H9 (cell line): ENCODE measurements at regions not wholly inside any gene's neighbourhood (a gene's known extent, or its start where the extent isn't known, plus 50 kb on each side); places are given as distances from the start of the nearest gene placed in this dataset.
A peak's percentile ranks its signal among the peaks of the same experiment; 100 is the strongest.

Experiments used
- DNase-seq: peaks from one replicate; pipeline ENCODE4 v3.0.0-alpha.2; 2017
- H2AFZ ChIP-seq: one replicate; pipeline ENCODE4 v1.6.1; 2013; ENCODE audit warnings: mild to moderate bottlenecking, low read length, control low read depth, moderate library complexity
- H2AK5ac ChIP-seq: 2 replicates; pipeline ENCODE4 v1.6.1; 2013; ENCODE audit warnings: low read length, control low read depth, mixed read lengths; ENCODE audit not compliant: insufficient read length
- H2BK120ac ChIP-seq: one replicate; pipeline ENCODE4 v1.6.1; 2013; ENCODE audit warnings: low read depth, mild to moderate bottlenecking, low read length, control low read depth, inconsistent platforms; ENCODE audit not compliant: poor library complexity, severe bottlenecking
- H2BK12ac ChIP-seq: 2 replicates; pipeline ENCODE4 v1.6.1; 2013; ENCODE audit warnings: low read length, control low read depth, mixed read lengths, low read depth; ENCODE audit not compliant: insufficient read length
- H2BK15ac ChIP-seq: 2 replicates; pipeline ENCODE4 v1.6.1; 2013; ENCODE audit warnings: low read depth, low read length, control low read depth
- H2BK20ac ChIP-seq: one replicate; pipeline ENCODE4 v1.6.1; 2013; ENCODE audit warnings: low read depth, mild to moderate bottlenecking, low read length, control low read depth, inconsistent platforms; ENCODE audit not compliant: poor library complexity, severe bottlenecking
- H2BK5ac ChIP-seq: 2 replicates; pipeline ENCODE4 v1.6.1; 2013; ENCODE audit warnings: low read length, control low read depth, mixed read lengths; ENCODE audit not compliant: insufficient read length
- H3K14ac ChIP-seq: 2 replicates; pipeline ENCODE4 v1.6.1; 2013; ENCODE audit warnings: low read length, control low read depth; ENCODE audit not compliant: insufficient read depth
- H3K18ac ChIP-seq: 2 replicates; pipeline ENCODE4 v1.6.1; 2013; ENCODE audit warnings: low read depth, mild to moderate bottlenecking, mixed read lengths, low read length, control low read depth; ENCODE audit not compliant: insufficient read length
- H3K23ac ChIP-seq: 2 replicates; pipeline ENCODE4 v1.6.1; 2013; ENCODE audit warnings: low read length, control low read depth, mixed read lengths, low read depth; ENCODE audit not compliant: insufficient read length
- H3K23me2 ChIP-seq: 2 replicates; pipeline ENCODE4 v1.6.1; 2013; ENCODE audit warnings: low read depth, mild to moderate bottlenecking, mixed read lengths, low read length, control low read depth; ENCODE audit not compliant: insufficient read length, poor library complexity, severe bottlenecking
- H3K27ac ChIP-seq: 2 replicates; pipeline ENCODE4 v1.5.1; 2013; ENCODE audit warnings: low read length, control low read depth, mixed read lengths, low read depth; ENCODE audit not compliant: insufficient read length
- H3K27me3 ChIP-seq: 2 replicates; pipeline ENCODE4 v1.6.1; 2013; ENCODE audit warnings: low read length, control low read depth, inconsistent platforms; ENCODE audit not compliant: insufficient read depth
- H3K4ac ChIP-seq: 2 replicates; pipeline ENCODE4 v1.6.1; 2013; ENCODE audit warnings: low read depth, mild to moderate bottlenecking, control low read depth, inconsistent platforms, low read length, moderate library complexity
- H3K4me1 ChIP-seq: 2 replicates; pipeline ENCODE4 v1.6.1; 2013; ENCODE audit warnings: low read length, control low read depth, inconsistent platforms; ENCODE audit not compliant: insufficient read depth
- H3K4me2 ChIP-seq: 2 replicates; pipeline ENCODE4 v1.6.1; 2013; ENCODE audit warnings: low read length, control low read depth, mixed read lengths; ENCODE audit not compliant: insufficient read length, insufficient read depth
- H3K56ac ChIP-seq: 2 replicates; pipeline ENCODE4 v1.6.1; 2013; ENCODE audit warnings: low read depth, mild to moderate bottlenecking, mixed read lengths, low read length, control low read depth; ENCODE audit not compliant: insufficient read length
- H3K79me1 ChIP-seq: 2 replicates; pipeline ENCODE4 v1.6.1; 2013; ENCODE audit warnings: low read depth, mild to moderate bottlenecking, moderate library complexity, low read length, control low read depth, inconsistent platforms; ENCODE audit not compliant: insufficient read depth, poor library complexity, severe bottlenecking
- H3K79me2 ChIP-seq: 2 replicates; pipeline ENCODE4 v1.6.1; 2013; ENCODE audit warnings: low read length, control low read depth, inconsistent platforms; ENCODE audit not compliant: insufficient read depth
- H3K9ac ChIP-seq: 2 replicates; pipeline ENCODE4 v1.6.1; 2013; ENCODE audit warnings: low read length, control low read depth, mixed read lengths; ENCODE audit not compliant: insufficient read length; ENCODE audit errors: extremely low read depth
- H3K9me3 ChIP-seq: one replicate; pipeline ENCODE4 v1.6.1; 2013; ENCODE audit warnings: low read depth, low read length, inconsistent platforms; ENCODE audit not compliant: control insufficient read depth
- H3T11ph ChIP-seq: one replicate; pipeline ENCODE4 v1.6.1; 2013; ENCODE audit warnings: mild to moderate bottlenecking, low read length, control low read depth, inconsistent platforms
- H4K20me1 ChIP-seq: one replicate; pipeline ENCODE4 v1.6.1; 2013; ENCODE audit not compliant: control insufficient read depth, insufficient read length, insufficient read depth
- H4K5ac ChIP-seq: 2 replicates; pipeline ENCODE4 v1.6.1; 2013; ENCODE audit warnings: low read depth, mild to moderate bottlenecking, mixed read lengths, low read length, control low read depth; ENCODE audit not compliant: insufficient read length
- H4K8ac ChIP-seq: replicated peaks from 2 replicates; pipeline ENCODE4 v1.6.1; 2013; ENCODE audit warnings: low read length, control low read depth, mixed read lengths, low read depth; ENCODE audit not compliant: insufficient read length
- H4K91ac ChIP-seq: 2 replicates; pipeline ENCODE4 v1.6.1; 2013; ENCODE audit warnings: low read depth, mild to moderate bottlenecking, moderate library complexity, mixed read lengths, low read length, control low read depth; ENCODE audit not compliant: insufficient read length
- H3K27ac Mint-ChIP-seq, 3 experiments: 2 replicates in 2 of 3; 3 replicates in 1 of 3; pipeline ENCODE4 v1.8.0; 2020 to 2021; ENCODE audit warnings: mixed read lengths in 3 of 3, mild to moderate bottlenecking in 1 of 3, moderate library complexity in 1 of 3
- H3K27me3 Mint-ChIP-seq: 2 replicates; pipeline ENCODE4 v1.8.0; 2021; ENCODE audit warnings: low read depth, mild to moderate bottlenecking, moderate library complexity, mixed read lengths
- H3K36me3 Mint-ChIP-seq, 3 experiments: 2 replicates in 2 of 3; 3 replicates in 1 of 3; pipeline ENCODE4 v1.8.0; 2020 to 2021; ENCODE audit warnings: low read depth in 3 of 3, mixed read lengths in 3 of 3; ENCODE audit not compliant: insufficient read depth in 1 of 3
- H3K4me1 Mint-ChIP-seq, 2 experiments: 2 replicates each; pipeline ENCODE4 v1.8.0; 2020; ENCODE audit warnings: mixed read lengths in 2 of 2
- H3K4me3 Mint-ChIP-seq, 2 experiments: 2 replicates in 1 of 2; 3 replicates in 1 of 2; pipeline ENCODE4 v1.8.0; 2020 to 2021; ENCODE audit warnings: mild to moderate bottlenecking in 2 of 2, mixed read lengths in 2 of 2, moderate library complexity in 1 of 2
- H3K9me3 Mint-ChIP-seq, 2 experiments: 2 replicates in 1 of 2; 3 replicates in 1 of 2; pipeline ENCODE4 v1.8.0; 2020; ENCODE audit warnings: mild to moderate bottlenecking in 2 of 2, mixed read lengths in 2 of 2, moderate library complexity in 1 of 2
- WGBS: extraction: QIAGEN DNeasy Blood & Tissue Kit; methylation state at CpG from one replicate; pipeline ENCODE4 v1.1.7; 2013; ENCODE audit warnings: missing lambda C conversion rate, low lambda C conversion rate, mixed read lengths; ENCODE audit not compliant: insufficient read length; ENCODE audit errors: extremely low coverage; 5-methylcytosine and 5-hydroxymethylcytosine counted together
- TF ChIP-seq, protein P1 (sequence below): fragments of 200-600 bp; sonication (generic); conservative IDR thresholded peaks from 3 replicates; pipeline ENCODE4 v1.8.0; 2021; ENCODE audit warnings: antibody characterized with exemption, mild to moderate bottlenecking

DNA sequence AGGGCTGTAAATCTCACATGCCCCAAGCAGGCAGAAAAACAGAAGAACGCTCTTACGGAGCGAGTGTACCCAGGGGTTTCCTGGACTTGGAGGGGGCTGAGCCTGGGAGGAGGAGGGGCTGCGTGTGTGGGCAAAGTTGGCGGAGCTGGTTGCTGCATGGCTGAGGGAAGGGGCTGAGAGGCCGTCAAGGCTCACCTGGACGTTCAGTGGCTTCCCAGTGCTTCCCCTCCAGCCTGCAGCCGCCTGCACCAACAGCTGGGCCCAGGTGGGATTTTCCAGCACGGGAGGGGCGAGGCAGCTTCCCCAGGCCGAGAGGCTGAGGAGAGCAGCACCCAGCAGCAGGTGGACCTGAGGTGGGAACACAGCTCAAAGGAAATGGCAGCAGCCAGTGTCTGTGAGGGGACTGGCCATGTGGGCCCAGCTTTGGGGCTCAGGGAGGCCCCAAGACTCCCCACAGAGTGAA lies 70.6 kb upstream of the CTDP1 start:
- Histone ChIP-seq H3K18ac (no peak overlapping the region), H3K23me2 (no peaks in the 10 kb centered on the region), H3K9ac (no peak overlapping the region), H3K56ac (no peak overlapping the region), H2BK15ac (no peak overlapping the region), H2BK120ac (no peak overlapping the region), H2BK20ac (no peak overlapping the region), H2BK12ac (no peak overlapping the region), H4K91ac (no peak overlapping the region), H3K23ac (no peak overlapping the region), H3K4ac (no peak overlapping the region), H2AK5ac (no peak overlapping the region), H3K27ac (no peak overlapping the region), H3K79me2 (no peaks in the 10 kb centered on the region), H4K8ac (peak overlapping the region; percentile 25), H2BK5ac (no peak overlapping the region), H4K20me1 (no peaks in the 10 kb centered on the region), H3K14ac (peak overlapping the region; percentile 29), H2AFZ (no peak overlapping the region), H3K4me1 (peaks cover 3% of the 10 kb centered on the region; the same call in 1 of the 2 replicates), H3K79me1 (no peaks in the 10 kb centered on the region), H3K4me2 (no peak overlapping the region), H3K9me3 (no peaks in the 10 kb centered on the region), H4K5ac (no peak overlapping the region), H3K27me3 (no peaks in the 10 kb centered on the region), H3T11ph (no peak overlapping the region)
- Mint-ChIP-seq H3K36me3 (no peaks in the 10 kb centered on the region), H3K4me1 (peaks cover 5 to 12% of the 10 kb centered on the region in 2 experiments), H3K4me3 (no peak overlapping the region), H3K9me3 (no peaks in the 10 kb centered on the region; a peak in 1 of 5 replicates), H3K27ac (0 out of 7 replicates have a peak overlapping the region, but pooled peaks of 1 of the 3 experiments have one; percentile 52), H3K27me3 (no peaks in the 10 kb centered on the region; the same call in none of the 2 replicates)
- TF ChIP-seq, protein P1, sequence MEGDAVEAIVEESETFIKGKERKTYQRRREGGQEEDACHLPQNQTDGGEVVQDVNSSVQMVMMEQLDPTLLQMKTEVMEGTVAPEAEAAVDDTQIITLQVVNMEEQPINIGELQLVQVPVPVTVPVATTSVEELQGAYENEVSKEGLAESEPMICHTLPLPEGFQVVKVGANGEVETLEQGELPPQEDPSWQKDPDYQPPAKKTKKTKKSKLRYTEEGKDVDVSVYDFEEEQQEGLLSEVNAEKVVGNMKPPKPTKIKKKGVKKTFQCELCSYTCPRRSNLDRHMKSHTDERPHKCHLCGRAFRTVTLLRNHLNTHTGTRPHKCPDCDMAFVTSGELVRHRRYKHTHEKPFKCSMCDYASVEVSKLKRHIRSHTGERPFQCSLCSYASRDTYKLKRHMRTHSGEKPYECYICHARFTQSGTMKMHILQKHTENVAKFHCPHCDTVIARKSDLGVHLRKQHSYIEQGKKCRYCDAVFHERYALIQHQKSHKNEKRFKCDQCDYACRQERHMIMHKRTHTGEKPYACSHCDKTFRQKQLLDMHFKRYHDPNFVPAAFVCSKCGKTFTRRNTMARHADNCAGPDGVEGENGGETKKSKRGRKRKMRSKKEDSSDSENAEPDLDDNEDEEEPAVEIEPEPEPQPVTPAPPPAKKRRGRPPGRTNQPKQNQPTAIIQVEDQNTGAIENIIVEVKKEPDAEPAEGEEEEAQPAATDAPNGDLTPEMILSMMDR = no peak
- no peak for DNase-seq
- WGBS = no CpG with 5 or more reads among the region's 11 CpGs
